ENCODE measurements at regions not wholly inside any gene's neighbourhood (a gene's known extent, or its start where the extent isn't known, plus 50 kb on each side); places are given as distances from the start of the nearest gene placed in this dataset.

- Histone ChIP-seq H2AFZ (no peak overlapping the region), H3K4me3 (no peak overlapping the region), H4K20me1 (ENCODE audit: insufficient read depth) (no peaks in the 10 kb centered on the region), H3K9me3 (ENCODE audit: insufficient read depth, low read depth) (no peaks in the 10 kb centered on the region), H3K79me2 (ENCODE audit: low read depth) (no peaks in the 10 kb centered on the region), H3K36me3 (ENCODE audit: low read depth) (no peaks in the 10 kb centered on the region), H3K9me2 (ENCODE audit: insufficient read depth) (no peaks in the 10 kb centered on the region), H3K4me2 (no peak overlapping the region), H3F3A (ENCODE audit: insufficient read depth, low read depth) (no peaks in the 10 kb centered on the region), H3K27me3 (ENCODE audit: insufficient read depth, low read depth) (no peaks in the 10 kb centered on the region), H3K4me1 (replicated peaks; ENCODE audit: insufficient read depth) (no peaks in the 10 kb centered on the region), H3K27ac (no peak overlapping the region)
- intact Hi-C loops (cut with micrococcal nuclease; ENCODE audit: unreplicated experiment): no loop called here
- POLR2A ChIA-PET (ENCODE audit: unreplicated experiment): no interaction called here
- BruUV-seq (replicated peaks): no TSS peak
- TF ChIP-seq CTCF (conservative IDR thresholded peaks at IDR 0.05) (no peak), EZH2 (IDR thresholded peaks at IDR 0.05; ENCODE audit: low read depth) (no peak)
- CTCF ChIA-PET: no interaction called here
- no peak for DNase-seq
These were observed 438.8 kb upstream of the USP15 start for GRCh38 chr12:61821381-61821780.

GRCh38 chr12:61823102-61823501, 437.1 kb upstream of the USP15 start:
- Histone ChIP-seq H3K27me3 (ENCODE audit: insufficient read depth, low read depth) (no peaks in the 10 kb centered on the region), H3K27ac (no peak overlapping the region), H4K20me1 (ENCODE audit: insufficient read depth) (no peaks in the 10 kb centered on the region), H3K9me2 (ENCODE audit: insufficient read depth) (no peaks in the 10 kb centered on the region), H3K9me3 (ENCODE audit: insufficient read depth, low read depth) (no peaks in the 10 kb centered on the region), H3K36me3 (ENCODE audit: low read depth) (no peaks in the 10 kb centered on the region), H3K4me1 (replicated peaks; ENCODE audit: insufficient read depth) (no peaks in the 10 kb centered on the region), H3K4me3 (no peak overlapping the region), H3K4me2 (no peak overlapping the region), H3K79me2 (ENCODE audit: low read depth) (no peaks in the 10 kb centered on the region), H2AFZ (no peak overlapping the region), H3F3A (ENCODE audit: insufficient read depth, low read depth) (no peaks in the 10 kb centered on the region)
- no peak for TF ChIP-seq EZH2 (IDR thresholded peaks at IDR 0.05; ENCODE audit: low read depth)
- no peak for TF ChIP-seq CTCF (conservative IDR thresholded peaks at IDR 0.05)
- BruUV-seq (replicated peaks): no TSS peak
- CTCF ChIA-PET: no interaction called here
- intact Hi-C loops (cut with micrococcal nuclease; ENCODE audit: unreplicated experiment): no loop called here
- DNase-seq: no peak
- POLR2A ChIA-PET (ENCODE audit: unreplicated experiment): no interaction called here

GRCh38 chr12:61846765-61847164, 413.4 kb upstream of the USP15 start:
- TF ChIP-seq EZH2 (IDR thresholded peaks at IDR 0.05; ENCODE audit: low read depth) (no peak), CTCF (conservative IDR thresholded peaks at IDR 0.05) (no peak)
- Histone ChIP-seq H4K20me1 (ENCODE audit: insufficient read depth) (no peaks in the 10 kb centered on the region), H3F3A (ENCODE audit: insufficient read depth, low read depth) (no peaks in the 10 kb centered on the region), H3K9me2 (ENCODE audit: insufficient read depth) (no peaks in the 10 kb centered on the region), H3K9me3 (ENCODE audit: insufficient read depth, low read depth) (no peaks in the 10 kb centered on the region), H3K4me2 (no peak overlapping the region), H3K27ac (no peak overlapping the region), H3K36me3 (ENCODE audit: low read depth) (no peaks in the 10 kb centered on the region), H2AFZ (no peak overlapping the region), H3K79me2 (ENCODE audit: low read depth) (no peaks in the 10 kb centered on the region), H3K27me3 (ENCODE audit: insufficient read depth, low read depth) (no peaks in the 10 kb centered on the region), H3K4me1 (replicated peaks; ENCODE audit: insufficient read depth) (no peaks in the 10 kb centered on the region), H3K4me3 (no peak overlapping the region)
- POLR2A ChIA-PET (ENCODE audit: unreplicated experiment): no interaction called here
- no peak for DNase-seq
- intact Hi-C loops (cut with micrococcal nuclease; ENCODE audit: unreplicated experiment): no loop called here
- CTCF ChIA-PET: no interaction called here
- no TSS peak for BruUV-seq (replicated peaks)
